ENCODE measurements at regions not wholly inside any gene's neighbourhood (a gene's known extent, or its start where the extent isn't known, plus 50 kb on each side); places are given as distances from the start of the nearest gene placed in this dataset.

DNA sequence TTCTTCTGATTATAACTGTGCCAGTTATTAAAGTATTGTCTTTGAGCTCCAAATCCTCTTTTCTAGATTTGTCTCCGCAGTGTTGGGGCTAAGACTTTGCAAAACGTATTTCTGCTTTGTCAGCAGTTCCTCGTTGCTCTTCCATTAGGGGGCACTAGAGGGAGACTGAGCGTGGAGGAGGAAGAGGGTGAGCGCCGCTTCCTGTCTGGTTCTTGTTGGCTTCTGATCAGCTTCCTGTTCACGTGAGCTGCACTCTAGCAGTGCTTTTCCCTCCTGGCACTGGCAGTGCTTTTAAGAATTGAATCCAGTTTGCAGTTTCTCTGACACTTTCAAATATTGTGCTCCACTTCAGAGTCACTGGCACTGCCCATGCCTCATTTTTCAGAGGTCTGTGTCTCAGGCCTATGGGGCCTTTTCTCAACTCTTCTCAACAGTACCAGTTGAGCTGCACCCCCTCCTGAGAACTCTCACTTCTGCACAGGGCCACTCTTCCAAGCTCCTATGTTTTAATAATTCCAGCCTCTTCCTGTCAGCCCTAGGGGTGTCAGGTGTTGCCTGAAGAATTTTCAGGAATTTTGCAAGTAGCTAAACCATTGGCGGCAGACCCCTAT, 54.4 kb upstream of the LCORL start (continued):
- TF ChIP-seq SSRP1 (CRISPR knock-in tag; IDR thresholded peaks at IDR 0.05) (no peak), ZNF569 (CRISPR knock-in tag; IDR thresholded peaks at IDR 0.05; ENCODE audit: borderline replicate concordance) (no peak), GABPB1 (CRISPR knock-in tag; IDR thresholded peaks at IDR 0.05) (peak; percentile 89), SETDB1 (CRISPR knock-in tag; IDR thresholded peaks at IDR 0.05; ENCODE audit: borderline replicate concordance) (peak; percentile 62; the same call in 1 of the 2 replicates), MAFK (conservative IDR thresholded peaks at IDR 0.05 in 1 of 2, IDR thresholded peaks at IDR 0.05 in 1 of 2; ENCODE audit: low read length in 2 of 2) (peak; percentile 99 to 100), MAFF (IDR thresholded peaks at IDR 0.05; ENCODE audit: low read depth, low read length) (peak; percentile 99), GABPA (IDR thresholded peaks at IDR 0.05; ENCODE audit: low read depth, low read length) (peak; percentile 79), GABPA (CRISPR knock-in tag; IDR thresholded peaks at IDR 0.05; ENCODE audit: low read depth) (peak; percentile 95)
- TF ChIP-seq, protein P1, sequence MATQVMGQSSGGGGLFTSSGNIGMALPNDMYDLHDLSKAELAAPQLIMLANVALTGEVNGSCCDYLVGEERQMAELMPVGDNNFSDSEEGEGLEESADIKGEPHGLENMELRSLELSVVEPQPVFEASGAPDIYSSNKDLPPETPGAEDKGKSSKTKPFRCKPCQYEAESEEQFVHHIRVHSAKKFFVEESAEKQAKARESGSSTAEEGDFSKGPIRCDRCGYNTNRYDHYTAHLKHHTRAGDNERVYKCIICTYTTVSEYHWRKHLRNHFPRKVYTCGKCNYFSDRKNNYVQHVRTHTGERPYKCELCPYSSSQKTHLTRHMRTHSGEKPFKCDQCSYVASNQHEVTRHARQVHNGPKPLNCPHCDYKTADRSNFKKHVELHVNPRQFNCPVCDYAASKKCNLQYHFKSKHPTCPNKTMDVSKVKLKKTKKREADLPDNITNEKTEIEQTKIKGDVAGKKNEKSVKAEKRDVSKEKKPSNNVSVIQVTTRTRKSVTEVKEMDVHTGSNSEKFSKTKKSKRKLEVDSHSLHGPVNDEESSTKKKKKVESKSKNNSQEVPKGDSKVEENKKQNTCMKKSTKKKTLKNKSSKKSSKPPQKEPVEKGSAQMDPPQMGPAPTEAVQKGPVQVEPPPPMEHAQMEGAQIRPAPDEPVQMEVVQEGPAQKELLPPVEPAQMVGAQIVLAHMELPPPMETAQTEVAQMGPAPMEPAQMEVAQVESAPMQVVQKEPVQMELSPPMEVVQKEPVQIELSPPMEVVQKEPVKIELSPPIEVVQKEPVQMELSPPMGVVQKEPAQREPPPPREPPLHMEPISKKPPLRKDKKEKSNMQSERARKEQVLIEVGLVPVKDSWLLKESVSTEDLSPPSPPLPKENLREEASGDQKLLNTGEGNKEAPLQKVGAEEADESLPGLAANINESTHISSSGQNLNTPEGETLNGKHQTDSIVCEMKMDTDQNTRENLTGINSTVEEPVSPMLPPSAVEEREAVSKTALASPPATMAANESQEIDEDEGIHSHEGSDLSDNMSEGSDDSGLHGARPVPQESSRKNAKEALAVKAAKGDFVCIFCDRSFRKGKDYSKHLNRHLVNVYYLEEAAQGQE (IDR thresholded peaks at IDR 0.05; ENCODE audit: borderline replicate concordance in 1 of 2, low read depth in 1 of 2, low read length in 2 of 2), result no peak
- TF ChIP-seq, protein P2, sequence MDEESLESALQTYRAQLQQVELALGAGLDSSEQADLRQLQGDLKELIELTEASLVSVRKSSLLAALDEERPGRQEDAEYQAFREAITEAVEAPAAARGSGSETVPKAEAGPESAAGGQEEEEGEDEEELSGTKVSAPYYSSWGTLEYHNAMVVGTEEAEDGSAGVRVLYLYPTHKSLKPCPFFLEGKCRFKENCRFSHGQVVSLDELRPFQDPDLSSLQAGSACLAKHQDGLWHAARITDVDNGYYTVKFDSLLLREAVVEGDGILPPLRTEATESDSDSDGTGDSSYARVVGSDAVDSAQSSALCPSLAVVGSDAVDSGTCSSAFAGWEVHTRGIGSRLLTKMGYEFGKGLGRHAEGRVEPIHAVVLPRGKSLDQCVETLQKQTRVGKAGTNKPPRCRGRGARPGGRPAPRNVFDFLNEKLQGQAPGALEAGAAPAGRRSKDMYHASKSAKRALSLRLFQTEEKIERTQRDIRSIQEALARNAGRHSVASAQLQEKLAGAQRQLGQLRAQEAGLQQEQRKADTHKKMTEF (CRISPR knock-in tag; IDR thresholded peaks at IDR 0.05), result 0 out of 2 replicates have a peak, but pooled peaks have one; percentile 20
- TF ChIP-seq, protein P3, sequence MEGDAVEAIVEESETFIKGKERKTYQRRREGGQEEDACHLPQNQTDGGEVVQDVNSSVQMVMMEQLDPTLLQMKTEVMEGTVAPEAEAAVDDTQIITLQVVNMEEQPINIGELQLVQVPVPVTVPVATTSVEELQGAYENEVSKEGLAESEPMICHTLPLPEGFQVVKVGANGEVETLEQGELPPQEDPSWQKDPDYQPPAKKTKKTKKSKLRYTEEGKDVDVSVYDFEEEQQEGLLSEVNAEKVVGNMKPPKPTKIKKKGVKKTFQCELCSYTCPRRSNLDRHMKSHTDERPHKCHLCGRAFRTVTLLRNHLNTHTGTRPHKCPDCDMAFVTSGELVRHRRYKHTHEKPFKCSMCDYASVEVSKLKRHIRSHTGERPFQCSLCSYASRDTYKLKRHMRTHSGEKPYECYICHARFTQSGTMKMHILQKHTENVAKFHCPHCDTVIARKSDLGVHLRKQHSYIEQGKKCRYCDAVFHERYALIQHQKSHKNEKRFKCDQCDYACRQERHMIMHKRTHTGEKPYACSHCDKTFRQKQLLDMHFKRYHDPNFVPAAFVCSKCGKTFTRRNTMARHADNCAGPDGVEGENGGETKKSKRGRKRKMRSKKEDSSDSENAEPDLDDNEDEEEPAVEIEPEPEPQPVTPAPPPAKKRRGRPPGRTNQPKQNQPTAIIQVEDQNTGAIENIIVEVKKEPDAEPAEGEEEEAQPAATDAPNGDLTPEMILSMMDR (CRISPR knock-in tag; IDR thresholded peaks at IDR 0.05), result peak; percentile 59
- TF ChIP-seq, protein P4, sequence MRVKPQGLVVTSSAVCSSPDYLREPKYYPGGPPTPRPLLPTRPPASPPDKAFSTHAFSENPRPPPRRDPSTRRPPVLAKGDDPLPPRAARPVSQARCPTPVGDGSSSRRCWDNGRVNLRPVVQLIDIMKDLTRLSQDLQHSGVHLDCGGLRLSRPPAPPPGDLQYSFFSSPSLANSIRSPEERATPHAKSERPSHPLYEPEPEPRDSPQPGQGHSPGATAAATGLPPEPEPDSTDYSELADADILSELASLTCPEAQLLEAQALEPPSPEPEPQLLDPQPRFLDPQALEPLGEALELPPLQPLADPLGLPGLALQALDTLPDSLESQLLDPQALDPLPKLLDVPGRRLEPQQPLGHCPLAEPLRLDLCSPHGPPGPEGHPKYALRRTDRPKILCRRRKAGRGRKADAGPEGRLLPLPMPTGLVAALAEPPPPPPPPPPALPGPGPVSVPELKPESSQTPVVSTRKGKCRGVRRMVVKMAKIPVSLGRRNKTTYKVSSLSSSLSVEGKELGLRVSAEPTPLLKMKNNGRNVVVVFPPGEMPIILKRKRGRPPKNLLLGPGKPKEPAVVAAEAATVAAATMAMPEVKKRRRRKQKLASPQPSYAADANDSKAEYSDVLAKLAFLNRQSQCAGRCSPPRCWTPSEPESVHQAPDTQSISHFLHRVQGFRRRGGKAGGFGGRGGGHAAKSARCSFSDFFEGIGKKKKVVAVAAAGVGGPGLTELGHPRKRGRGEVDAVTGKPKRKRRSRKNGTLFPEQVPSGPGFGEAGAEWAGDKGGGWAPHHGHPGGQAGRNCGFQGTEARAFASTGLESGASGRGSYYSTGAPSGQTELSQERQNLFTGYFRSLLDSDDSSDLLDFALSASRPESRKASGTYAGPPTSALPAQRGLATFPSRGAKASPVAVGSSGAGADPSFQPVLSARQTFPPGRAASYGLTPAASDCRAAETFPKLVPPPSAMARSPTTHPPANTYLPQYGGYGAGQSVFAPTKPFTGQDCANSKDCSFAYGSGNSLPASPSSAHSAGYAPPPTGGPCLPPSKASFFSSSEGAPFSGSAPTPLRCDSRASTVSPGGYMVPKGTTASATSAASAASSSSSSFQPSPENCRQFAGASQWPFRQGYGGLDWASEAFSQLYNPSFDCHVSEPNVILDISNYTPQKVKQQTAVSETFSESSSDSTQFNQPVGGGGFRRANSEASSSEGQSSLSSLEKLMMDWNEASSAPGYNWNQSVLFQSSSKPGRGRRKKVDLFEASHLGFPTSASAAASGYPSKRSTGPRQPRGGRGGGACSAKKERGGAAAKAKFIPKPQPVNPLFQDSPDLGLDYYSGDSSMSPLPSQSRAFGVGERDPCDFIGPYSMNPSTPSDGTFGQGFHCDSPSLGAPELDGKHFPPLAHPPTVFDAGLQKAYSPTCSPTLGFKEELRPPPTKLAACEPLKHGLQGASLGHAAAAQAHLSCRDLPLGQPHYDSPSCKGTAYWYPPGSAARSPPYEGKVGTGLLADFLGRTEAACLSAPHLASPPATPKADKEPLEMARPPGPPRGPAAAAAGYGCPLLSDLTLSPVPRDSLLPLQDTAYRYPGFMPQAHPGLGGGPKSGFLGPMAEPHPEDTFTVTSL (CRISPR knock-in tag; IDR thresholded peaks at IDR 0.05; ENCODE audit: borderline replicate concordance), result no peak
- TF ChIP-seq, protein P5, sequence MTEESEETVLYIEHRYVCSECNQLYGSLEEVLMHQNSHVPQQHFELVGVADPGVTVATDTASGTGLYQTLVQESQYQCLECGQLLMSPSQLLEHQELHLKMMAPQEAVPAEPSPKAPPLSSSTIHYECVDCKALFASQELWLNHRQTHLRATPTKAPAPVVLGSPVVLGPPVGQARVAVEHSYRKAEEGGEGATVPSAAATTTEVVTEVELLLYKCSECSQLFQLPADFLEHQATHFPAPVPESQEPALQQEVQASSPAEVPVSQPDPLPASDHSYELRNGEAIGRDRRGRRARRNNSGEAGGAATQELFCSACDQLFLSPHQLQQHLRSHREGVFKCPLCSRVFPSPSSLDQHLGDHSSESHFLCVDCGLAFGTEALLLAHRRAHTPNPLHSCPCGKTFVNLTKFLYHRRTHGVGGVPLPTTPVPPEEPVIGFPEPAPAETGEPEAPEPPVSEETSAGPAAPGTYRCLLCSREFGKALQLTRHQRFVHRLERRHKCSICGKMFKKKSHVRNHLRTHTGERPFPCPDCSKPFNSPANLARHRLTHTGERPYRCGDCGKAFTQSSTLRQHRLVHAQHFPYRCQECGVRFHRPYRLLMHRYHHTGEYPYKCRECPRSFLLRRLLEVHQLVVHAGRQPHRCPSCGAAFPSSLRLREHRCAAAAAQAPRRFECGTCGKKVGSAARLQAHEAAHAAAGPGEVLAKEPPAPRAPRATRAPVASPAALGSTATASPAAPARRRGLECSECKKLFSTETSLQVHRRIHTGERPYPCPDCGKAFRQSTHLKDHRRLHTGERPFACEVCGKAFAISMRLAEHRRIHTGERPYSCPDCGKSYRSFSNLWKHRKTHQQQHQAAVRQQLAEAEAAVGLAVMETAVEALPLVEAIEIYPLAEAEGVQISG (CRISPR knock-in tag; IDR thresholded peaks at IDR 0.05), result peak; percentile 99

Data from HepG2 (cell line).